ENCODE measurements at regions not wholly inside any gene's neighbourhood (a gene's known extent, or its start where the extent isn't known, plus 50 kb on each side); places are given as distances from the start of the nearest gene placed in this dataset.

DNA sequence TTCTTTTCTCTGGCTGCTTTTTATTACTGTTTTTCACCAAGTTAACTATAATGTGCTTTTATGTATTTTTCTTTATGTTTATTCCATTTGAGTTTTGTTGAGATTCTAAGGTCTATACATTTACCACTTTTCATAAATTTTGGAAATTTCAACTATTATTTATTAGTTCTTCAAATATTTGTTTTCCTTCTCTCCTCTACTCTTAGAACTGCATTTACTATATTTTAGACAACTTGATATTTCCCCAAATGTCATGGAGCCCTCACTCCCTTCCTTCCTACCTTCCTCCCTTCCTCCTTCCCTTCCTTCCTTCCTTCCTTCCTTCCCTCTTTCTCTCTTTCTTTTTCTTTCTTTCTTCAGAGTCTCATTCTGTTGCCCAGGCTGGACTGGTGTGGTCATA is 81.4 kb upstream of the TNIK start:
- Histone ChIP-seq H3K27ac (ENCODE audit: low read depth) (no peak overlapping the region), H3F3A (replicated peaks; ENCODE audit: low read depth) (no peaks in the 10 kb centered on the region), H2AFZ (no peak overlapping the region), H3K9me2 (ENCODE audit: insufficient read depth) (peaks cover 2% of the 10 kb centered on the region; the same call in 1 of the 2 replicates), H3K27me3 (ENCODE audit: insufficient read depth) (no peaks in the 10 kb centered on the region), H4K20me1 (replicated peaks; ENCODE audit: insufficient read depth) (no peaks in the 10 kb centered on the region), H3K36me3 (ENCODE audit: insufficient read depth) (no peaks in the 10 kb centered on the region), H3K4me2 (no peak overlapping the region), H3K4me1 (ENCODE audit: insufficient read depth) (peaks cover 16% of the 10 kb centered on the region), H3K4me3 (no peak overlapping the region), H3K79me2 (replicated peaks; ENCODE audit: insufficient read depth) (no peaks in the 10 kb centered on the region)
- no peak for ATAC-seq
- Mint-ChIP-seq H3K27ac (no peak overlapping the region), H3K9me3 (no peaks in the 10 kb centered on the region), H3K4me1 (peaks cover 6% of the 10 kb centered on the region), H3K36me3 (ENCODE audit: low read depth) (no peaks in the 10 kb centered on the region), H3K4me3 (no peak overlapping the region), H3K27me3 (ENCODE audit: insufficient read depth, low read depth, poor library complexity) (peaks cover 4% of the 10 kb centered on the region)
- TF ChIP-seq EZH2 (IDR thresholded peaks at IDR 0.05; ENCODE audit: low read depth, unreplicated experiment), result no peak
- TF ChIP-seq, protein P1, sequence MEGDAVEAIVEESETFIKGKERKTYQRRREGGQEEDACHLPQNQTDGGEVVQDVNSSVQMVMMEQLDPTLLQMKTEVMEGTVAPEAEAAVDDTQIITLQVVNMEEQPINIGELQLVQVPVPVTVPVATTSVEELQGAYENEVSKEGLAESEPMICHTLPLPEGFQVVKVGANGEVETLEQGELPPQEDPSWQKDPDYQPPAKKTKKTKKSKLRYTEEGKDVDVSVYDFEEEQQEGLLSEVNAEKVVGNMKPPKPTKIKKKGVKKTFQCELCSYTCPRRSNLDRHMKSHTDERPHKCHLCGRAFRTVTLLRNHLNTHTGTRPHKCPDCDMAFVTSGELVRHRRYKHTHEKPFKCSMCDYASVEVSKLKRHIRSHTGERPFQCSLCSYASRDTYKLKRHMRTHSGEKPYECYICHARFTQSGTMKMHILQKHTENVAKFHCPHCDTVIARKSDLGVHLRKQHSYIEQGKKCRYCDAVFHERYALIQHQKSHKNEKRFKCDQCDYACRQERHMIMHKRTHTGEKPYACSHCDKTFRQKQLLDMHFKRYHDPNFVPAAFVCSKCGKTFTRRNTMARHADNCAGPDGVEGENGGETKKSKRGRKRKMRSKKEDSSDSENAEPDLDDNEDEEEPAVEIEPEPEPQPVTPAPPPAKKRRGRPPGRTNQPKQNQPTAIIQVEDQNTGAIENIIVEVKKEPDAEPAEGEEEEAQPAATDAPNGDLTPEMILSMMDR (conservative IDR thresholded peaks at IDR 0.05; ENCODE audit: low read depth in 2 of 2), result no peak
- no peak for DNase-seq (ENCODE audit: low spot score)

DNA sequence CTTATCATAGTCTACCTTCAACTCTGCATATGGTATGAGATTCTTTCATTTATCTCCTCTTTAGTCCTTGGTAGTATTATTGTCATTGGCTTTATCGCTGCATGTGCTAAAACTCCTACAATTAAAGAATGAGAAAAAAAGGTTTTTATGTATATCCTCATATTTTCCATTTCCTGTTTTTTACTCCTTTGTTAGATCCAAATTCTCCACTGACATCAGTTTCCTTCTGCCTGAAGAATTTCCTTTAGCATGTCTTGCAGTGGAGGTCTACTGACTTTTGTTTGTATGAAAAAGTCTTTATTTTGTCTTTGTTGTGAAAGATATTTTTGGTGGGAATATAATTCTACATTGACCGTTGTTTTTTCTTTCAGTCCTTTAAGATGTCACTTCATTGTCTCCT is 81.0 kb upstream of the TNIK start:
- DNase-seq (ENCODE audit: low spot score) (no peak), ATAC-seq (no peak)
- Histone ChIP-seq H3K36me3 (ENCODE audit: insufficient read depth) (no peaks in the 10 kb centered on the region), H3K4me2 (no peak overlapping the region), H3K9me2 (ENCODE audit: insufficient read depth) (no peaks in the 10 kb centered on the region), H3K27me3 (ENCODE audit: insufficient read depth) (no peaks in the 10 kb centered on the region), H3F3A (replicated peaks; ENCODE audit: low read depth) (no peaks in the 10 kb centered on the region), H3K4me3 (no peak overlapping the region), H4K20me1 (replicated peaks; ENCODE audit: insufficient read depth) (no peaks in the 10 kb centered on the region), H2AFZ (no peak overlapping the region), H3K27ac (ENCODE audit: low read depth) (no peak overlapping the region), H3K4me1 (ENCODE audit: insufficient read depth) (peaks cover 16% of the 10 kb centered on the region), H3K79me2 (replicated peaks; ENCODE audit: insufficient read depth) (no peaks in the 10 kb centered on the region)
- Mint-ChIP-seq H3K36me3 (ENCODE audit: low read depth) (no peaks in the 10 kb centered on the region), H3K27me3 (ENCODE audit: insufficient read depth, low read depth, poor library complexity) (peaks cover 4% of the 10 kb centered on the region), H3K9me3 (no peaks in the 10 kb centered on the region), H3K4me1 (peaks cover 6% of the 10 kb centered on the region), H3K4me3 (no peak overlapping the region), H3K27ac (no peak overlapping the region)
- TF ChIP-seq ZNF114 (CRISPR knock-in tag; IDR thresholded peaks at IDR 0.05) (no peak), EZH2 (IDR thresholded peaks at IDR 0.05; ENCODE audit: low read depth, unreplicated experiment) (no peak), CREB1 (CRISPR knock-in tag; IDR thresholded peaks at IDR 0.05; ENCODE audit: low read depth) (no peak), ZNF331 (CRISPR knock-in tag; IDR thresholded peaks at IDR 0.05; ENCODE audit: low read depth) (no peak), NANOG (IDR thresholded peaks at IDR 0.05; ENCODE audit: borderline replicate concordance) (no peak), POLR2AphosphoS5 (IDR thresholded peaks at IDR 0.05; ENCODE audit: low read depth) (no peak), JUNB (IDR thresholded peaks at IDR 0.05; ENCODE audit: unreplicated experiment) (no peak), EZH2phosphoT487 (IDR thresholded peaks at IDR 0.05; ENCODE audit: unreplicated experiment) (no peak)
- TF ChIP-seq, protein P2, sequence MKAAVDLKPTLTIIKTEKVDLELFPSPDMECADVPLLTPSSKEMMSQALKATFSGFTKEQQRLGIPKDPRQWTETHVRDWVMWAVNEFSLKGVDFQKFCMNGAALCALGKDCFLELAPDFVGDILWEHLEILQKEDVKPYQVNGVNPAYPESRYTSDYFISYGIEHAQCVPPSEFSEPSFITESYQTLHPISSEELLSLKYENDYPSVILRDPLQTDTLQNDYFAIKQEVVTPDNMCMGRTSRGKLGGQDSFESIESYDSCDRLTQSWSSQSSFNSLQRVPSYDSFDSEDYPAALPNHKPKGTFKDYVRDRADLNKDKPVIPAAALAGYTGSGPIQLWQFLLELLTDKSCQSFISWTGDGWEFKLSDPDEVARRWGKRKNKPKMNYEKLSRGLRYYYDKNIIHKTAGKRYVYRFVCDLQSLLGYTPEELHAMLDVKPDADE (IDR thresholded peaks at IDR 0.05), result no peak
- TF ChIP-seq, protein P3, sequence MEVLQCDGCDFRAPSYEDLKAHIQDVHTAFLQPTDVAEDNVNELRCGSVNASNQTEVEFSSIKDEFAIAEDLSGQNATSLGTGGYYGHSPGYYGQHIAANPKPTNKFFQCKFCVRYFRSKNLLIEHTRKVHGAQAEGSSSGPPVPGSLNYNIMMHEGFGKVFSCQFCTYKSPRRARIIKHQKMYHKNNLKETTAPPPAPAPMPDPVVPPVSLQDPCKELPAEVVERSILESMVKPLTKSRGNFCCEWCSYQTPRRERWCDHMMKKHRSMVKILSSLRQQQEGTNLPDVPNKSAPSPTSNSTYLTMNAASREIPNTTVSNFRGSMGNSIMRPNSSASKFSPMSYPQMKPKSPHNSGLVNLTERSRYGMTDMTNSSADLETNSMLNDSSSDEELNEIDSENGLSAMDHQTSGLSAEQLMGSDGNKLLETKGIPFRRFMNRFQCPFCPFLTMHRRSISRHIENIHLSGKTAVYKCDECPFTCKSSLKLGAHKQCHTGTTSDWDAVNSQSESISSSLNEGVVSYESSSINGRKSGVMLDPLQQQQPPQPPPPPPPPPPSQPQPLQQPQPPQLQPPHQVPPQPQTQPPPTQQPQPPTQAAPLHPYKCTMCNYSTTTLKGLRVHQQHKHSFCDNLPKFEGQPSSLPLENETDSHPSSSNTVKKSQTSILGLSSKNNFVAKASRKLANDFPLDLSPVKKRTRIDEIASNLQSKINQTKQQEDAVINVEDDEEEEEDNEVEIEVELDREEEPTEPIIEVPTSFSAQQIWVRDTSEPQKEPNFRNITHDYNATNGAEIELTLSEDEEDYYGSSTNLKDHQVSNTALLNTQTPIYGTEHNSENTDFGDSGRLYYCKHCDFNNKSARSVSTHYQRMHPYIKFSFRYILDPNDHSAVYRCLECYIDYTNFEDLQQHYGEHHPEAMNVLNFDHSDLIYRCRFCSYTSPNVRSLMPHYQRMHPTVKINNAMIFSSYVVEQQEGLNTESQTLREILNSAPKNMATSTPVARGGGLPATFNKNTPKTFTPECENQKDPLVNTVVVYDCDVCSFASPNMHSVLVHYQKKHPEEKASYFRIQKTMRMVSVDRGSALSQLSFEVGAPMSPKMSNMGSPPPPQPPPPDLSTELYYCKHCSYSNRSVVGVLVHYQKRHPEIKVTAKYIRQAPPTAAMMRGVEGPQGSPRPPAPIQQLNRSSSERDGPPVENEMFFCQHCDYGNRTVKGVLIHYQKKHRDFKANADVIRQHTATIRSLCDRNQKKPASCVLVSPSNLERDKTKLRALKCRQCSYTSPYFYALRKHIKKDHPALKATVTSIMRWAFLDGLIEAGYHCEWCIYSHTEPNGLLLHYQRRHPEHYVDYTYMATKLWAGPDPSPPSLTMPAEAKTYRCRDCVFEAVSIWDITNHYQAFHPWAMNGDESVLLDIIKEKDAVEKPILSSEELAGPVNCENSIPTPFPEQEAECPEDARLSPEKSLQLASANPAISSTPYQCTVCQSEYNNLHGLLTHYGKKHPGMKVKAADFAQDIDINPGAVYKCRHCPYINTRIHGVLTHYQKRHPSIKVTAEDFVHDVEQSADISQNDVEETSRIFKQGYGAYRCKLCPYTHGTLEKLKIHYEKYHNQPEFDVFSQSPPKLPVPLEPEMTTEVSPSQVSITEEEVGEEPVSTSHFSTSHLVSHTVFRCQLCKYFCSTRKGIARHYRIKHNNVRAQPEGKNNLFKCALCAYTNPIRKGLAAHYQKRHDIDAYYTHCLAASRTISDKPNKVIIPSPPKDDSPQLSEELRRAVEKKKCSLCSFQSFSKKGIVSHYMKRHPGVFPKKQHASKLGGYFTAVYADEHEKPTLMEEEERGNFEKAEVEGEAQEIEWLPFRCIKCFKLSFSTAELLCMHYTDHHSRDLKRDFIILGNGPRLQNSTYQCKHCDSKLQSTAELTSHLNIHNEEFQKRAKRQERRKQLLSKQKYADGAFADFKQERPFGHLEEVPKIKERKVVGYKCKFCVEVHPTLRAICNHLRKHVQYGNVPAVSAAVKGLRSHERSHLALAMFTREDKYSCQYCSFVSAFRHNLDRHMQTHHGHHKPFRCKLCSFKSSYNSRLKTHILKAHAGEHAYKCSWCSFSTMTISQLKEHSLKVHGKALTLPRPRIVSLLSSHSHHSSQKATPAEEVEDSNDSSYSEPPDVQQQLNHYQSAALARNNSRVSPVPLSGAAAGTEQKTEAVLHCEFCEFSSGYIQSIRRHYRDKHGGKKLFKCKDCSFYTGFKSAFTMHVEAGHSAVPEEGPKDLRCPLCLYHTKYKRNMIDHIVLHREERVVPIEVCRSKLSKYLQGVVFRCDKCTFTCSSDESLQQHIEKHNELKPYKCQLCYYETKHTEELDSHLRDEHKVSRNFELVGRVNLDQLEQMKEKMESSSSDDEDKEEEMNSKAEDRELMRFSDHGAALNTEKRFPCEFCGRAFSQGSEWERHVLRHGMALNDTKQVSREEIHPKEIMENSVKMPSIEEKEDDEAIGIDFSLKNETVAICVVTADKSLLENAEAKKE (CRISPR knock-in tag; IDR thresholded peaks at IDR 0.05), result no peak
- TF ChIP-seq, protein P1 (conservative IDR thresholded peaks at IDR 0.05; ENCODE audit: low read depth in 2 of 2), result no peak

Measured in GM23338 (cell line).